GM19467 (cell line): ENCODE measurements at regions not wholly inside any gene's neighbourhood (a gene's known extent, or its start where the extent isn't known, plus 50 kb on each side); places are given as distances from the start of the nearest gene placed in this dataset.

Experiments
- ATAC-seq: cut with Tn5 transposase; IDR thresholded peaks from one replicate; pipeline ENCODE4 v1.9.1; 2021; ENCODE audit warnings: mild to moderate bottlenecking, moderate library complexity; ENCODE audit not compliant: unreplicated experiment

DNA sequence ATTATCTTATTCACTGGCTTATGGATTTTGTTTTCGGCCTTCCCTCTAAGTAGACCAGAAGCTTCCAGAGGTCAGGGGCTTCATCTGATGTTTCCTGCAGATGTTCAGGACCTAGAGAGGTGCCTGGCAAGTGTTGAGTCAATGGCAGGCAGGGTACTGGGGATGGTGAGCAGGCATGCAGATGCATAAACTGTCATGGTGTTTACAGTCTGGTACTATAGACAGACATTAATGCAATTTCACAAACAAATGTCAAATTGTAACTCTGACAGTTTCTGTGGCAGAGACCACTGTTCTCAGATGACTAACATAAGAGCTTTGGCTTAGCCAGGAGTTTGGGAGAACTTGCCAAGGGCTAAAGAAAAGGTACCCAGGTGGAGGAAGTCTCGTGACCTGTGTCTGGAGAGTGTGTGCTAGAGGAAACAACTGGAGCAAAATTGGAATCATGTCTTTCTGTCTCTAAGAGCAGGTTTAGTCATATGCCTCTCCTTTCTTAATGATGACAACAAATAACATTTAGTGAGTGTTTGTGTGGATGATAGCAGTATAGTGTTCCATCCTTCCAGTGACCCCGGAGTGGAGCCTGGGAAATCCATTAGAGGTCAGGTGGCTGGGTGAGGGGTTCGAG is 53.7 kb upstream of the TRAK1 start:
- no peak for ATAC-seq

DNA sequence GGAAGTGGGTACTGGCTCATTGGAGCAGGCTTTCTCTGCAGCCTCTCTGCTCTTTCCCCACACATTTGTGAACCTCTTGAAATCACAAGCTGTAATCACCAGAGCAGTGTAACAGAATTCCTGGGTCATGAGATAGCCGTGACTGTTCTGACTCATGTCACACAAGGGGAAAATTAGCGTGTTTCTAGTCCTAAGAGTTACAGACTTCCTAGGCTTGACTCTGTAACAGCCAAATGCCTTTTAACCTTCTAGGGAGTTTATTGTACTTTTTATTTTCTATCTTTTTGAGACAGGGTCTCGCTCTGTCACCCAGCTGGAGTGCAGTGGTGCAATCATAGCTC is 54.7 kb upstream of the TRAK1 start:
- ATAC-seq, result no peak

DNA sequence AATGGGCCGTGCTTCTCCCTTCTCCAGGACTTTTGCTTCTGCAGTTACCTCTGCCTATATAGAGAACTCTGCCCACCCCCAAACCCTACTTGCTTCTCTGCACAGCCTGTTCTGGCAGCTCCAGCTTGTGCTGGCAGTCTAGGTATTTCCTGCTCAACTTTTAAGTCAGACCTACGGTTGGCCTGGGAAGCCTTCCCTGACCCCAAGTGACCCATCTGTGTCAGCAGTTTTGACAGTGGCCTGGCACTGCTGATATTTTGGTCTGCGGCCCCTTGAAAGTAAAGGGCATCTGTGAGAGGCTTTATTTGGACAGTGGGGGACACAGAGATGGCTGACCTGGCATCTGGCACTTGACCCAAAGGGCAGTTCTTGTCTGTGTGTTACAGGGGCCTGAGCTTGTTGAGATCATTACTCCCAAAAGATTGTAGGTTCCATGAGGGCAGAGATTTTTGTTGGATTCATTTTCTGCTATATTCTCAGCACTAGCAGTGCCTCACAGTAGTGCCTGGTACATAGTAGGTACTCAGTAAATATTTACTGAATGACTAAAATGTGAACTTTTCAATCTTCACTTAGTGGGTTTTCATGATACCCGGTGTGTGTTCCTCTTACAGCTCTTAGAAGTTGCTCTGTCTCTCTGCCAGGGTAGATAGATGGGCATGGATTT is 55.2 kb upstream of the TRAK1 start:
- ATAC-seq, result no peak

DNA sequence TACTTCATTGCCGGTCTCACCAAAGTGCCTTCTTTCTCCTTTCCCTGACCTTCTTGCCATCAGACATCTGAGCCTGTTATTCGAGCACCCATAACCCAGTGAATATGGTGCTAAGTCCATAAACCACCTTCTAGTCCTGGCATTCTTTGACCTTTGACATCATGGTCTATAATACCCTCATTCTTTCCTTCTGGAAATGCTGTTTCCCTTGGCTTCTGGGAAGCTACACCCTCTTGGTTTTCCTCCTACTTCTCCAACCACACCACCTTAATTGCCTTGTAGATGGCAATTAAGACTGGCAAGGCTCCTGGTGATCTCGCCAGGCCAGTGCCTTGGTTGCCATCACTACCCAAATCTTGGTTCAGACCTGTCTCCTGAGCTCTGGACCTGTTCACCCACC is 56.1 kb upstream of the TRAK1 start:
- ATAC-seq, result no peak

GRCh38 chr3:42033741-42034140 is 57.4 kb upstream of the TRAK1 start:
- ATAC-seq, result no peak

- ATAC-seq, result no peak
Measured at GRCh38 chr3:42032693-42033349, 58.3 kb upstream of the TRAK1 start.

- no peak for ATAC-seq
Measured at GRCh38 chr3:42031808-42032480, 59.2 kb upstream of the TRAK1 start.

DNA sequence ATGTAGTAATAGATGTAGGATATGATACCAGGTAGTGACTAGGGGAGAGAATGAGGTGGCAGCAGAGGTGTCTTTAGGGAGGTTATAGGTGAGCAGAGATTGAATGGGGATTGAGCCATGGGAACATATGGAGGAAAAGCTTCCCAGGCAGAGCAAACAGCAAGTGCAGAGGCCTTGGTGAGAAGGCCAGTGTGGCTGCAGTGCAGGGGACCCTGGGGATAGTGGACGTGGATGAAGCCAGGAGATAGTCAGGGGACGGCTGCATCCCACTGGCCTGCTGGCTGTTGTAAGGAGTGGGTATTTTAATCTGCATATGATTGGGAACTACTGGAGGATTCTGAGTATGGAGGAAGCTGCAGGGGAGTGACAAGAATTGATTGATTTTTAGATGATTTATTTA is 62.7 kb upstream of the TRAK1 start:
- no peak for ATAC-seq

DNA sequence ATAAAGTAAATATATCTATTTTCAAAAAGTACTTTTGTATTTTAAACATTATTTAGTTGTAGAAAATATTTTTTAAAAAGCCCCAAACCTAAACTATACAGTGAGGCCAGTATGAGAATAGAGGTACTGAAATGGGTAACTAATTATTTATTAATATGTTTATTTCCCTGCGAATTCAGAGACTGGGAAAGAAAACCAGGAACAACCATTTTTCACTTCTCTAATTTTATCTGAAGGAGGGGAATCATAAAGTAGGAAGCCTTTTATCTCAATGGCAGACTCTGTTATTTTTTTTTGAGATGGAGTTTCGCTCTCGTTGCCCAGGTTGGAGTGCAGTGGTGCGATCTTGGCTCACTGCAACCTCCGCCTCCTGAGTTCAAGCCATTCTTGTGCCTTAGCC is 63.6 kb upstream of the TRAK1 start:
- no peak for ATAC-seq

DNA sequence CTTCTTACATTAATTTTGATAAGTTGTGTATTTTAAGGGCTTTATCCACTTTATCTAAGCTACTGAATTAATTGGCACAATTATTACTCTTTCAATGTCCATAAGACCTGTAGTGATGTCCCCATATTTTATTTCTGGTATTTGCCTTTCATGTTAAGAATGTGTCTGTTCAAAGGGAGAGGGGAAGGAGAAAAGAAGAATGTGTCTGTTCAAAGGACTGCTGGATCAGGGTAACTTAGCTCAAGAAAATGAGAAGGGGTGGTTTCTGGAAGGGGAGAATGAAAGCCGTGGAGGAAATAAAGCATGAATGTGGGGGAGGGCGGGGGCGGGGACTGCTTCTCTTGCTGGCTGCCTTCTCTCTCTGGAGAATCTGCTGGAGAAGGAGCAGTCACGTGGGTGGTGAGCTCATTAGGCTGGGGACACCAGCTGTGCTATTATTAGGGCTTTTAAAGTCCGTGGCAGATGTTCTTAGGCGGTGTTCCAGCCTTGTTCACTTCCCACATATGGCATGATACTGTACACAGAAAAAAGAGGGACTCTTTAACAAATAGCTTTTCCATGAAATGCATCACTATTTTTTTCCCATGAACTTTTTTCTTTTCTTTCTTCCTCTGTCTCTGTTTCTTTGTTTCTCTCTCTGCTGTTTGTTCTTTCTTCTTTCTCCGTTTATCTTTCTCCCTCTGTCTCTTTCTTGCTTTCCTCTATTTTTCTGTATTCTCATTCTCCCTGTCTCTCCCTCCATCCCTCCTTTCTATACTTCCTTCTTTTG is 63.7 kb upstream of the ULK4 start:
- ATAC-seq, result peak; percentile 54

DNA sequence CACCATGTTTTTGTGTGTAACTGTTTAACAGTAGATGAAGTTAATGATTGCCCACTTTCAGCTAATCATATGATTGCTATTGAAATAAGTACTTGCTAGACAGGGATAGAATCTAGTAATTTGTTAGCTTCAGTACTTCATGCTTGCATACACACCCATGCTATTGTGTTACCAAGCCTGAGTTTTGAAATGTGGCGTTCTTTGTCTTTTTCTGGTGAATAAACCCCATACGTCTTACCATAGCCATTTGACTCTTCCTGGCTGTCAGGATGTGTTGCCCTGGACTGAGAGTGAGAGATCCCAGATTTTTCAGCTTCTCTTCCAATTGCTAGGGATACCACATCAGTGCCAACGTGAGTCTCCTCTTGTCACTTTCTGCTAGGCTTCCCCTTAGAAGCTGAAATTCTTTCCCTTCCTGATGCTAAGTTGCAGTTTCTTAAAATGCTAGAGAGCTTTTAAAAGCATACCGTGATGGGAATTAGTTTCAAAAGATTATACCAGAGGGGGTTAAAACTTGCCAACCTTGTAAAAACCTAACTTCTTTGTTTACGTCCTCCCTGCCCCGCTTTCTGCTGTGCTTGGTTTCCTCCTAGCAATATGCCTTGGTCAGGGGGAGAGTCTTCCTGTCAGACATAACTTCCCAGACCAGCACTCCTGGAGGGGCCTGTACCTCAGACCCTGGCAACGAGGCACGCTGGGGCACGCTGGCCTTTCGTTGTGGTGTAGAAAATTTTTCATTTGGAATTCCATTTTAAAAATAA is 62.9 kb upstream of the ULK4 start:
- no peak for ATAC-seq

GRCh38 chr3:42023380-42023779 is 61.5 kb upstream of the ULK4 start:
- ATAC-seq, result no peak

GRCh38 chr3:42022355-42022754 is 60.5 kb upstream of the ULK4 start:
- no peak for ATAC-seq

GRCh38 chr3:42020684-42021307 is 58.9 kb upstream of the ULK4 start:
- no peak for ATAC-seq

- no peak for ATAC-seq
Measured at GRCh38 chr3:42019953-42020260, 58.0 kb upstream of the ULK4 start.

- ATAC-seq, result no peak
Measured at GRCh38 chr3:42019144-42019952, 57.4 kb upstream of the ULK4 start.

DNA sequence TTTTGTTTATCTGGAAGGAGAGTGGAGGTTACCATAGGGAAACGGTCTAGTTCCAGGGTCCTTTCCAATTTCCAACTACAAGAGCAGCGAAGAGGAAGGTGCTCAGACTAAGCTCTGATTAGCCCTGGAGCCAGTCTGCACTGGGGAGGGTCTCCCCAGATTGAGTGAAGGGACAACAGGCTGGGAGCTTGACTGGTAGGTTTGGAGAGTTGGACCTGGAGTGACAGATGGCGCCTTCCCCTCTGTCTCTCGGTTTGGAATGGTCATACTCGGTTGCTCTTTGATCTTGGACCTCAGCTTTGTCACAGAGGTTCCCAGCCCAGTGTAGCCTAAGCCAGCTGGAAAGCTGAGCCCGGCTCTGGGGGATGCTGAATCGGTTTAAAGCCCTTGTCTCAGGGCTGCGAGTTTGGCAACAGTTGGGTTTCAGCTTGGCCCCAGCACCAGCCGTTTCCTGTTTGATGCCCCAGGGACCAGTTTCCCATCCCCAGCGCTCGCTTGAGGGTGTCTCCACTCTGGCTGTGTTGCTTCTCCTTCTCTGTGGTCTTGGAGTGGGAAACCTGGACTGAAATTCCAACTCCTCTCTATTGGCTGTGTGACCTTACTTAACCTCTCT is 53.1 kb upstream of the ULK4 start:
- no peak for ATAC-seq

GRCh38 chr3:42014458-42014920 is 52.6 kb upstream of the ULK4 start:
- no peak for ATAC-seq
